ENCODE measurements at regions not wholly inside any gene's neighbourhood (a gene's known extent, or its start where the extent isn't known, plus 50 kb on each side); places are given as distances from the start of the nearest gene placed in this dataset.

DNA sequence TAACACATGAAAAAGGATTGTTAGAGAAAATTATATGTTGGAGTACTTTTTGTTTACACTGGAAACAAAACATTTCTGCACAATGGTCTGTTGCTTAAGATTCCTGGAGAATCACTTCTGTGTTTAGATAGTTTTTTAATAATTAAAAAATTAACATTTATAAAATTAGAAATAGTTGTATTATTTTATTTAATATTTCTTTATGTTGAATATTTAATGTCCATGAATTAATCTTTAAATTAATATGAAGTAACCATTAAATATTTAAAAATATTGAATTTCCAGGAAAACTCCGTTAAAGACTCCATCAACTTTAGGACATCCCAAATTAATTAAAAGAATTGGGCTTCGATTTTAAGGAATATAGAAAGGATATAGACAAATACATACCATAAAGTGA is 797.1 kb upstream of the GALNTL6 start:
- TF ChIP-seq, protein P1, sequence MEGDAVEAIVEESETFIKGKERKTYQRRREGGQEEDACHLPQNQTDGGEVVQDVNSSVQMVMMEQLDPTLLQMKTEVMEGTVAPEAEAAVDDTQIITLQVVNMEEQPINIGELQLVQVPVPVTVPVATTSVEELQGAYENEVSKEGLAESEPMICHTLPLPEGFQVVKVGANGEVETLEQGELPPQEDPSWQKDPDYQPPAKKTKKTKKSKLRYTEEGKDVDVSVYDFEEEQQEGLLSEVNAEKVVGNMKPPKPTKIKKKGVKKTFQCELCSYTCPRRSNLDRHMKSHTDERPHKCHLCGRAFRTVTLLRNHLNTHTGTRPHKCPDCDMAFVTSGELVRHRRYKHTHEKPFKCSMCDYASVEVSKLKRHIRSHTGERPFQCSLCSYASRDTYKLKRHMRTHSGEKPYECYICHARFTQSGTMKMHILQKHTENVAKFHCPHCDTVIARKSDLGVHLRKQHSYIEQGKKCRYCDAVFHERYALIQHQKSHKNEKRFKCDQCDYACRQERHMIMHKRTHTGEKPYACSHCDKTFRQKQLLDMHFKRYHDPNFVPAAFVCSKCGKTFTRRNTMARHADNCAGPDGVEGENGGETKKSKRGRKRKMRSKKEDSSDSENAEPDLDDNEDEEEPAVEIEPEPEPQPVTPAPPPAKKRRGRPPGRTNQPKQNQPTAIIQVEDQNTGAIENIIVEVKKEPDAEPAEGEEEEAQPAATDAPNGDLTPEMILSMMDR (IDR thresholded peaks at IDR 0.05): no peak
- no peak for TF ChIP-seq ZFX (IDR thresholded peaks at IDR 0.05; ENCODE audit: borderline replicate concordance)
